Iris pigment epithelial cell (primary cell): ENCODE measurements at regions not wholly inside any gene's neighbourhood (a gene's known extent, or its start where the extent isn't known, plus 50 kb on each side); places are given as distances from the start of the nearest gene placed in this dataset.

ENCODE experiments used
- DNase-seq: peaks from one replicate; pipeline ENCODE4 v3.0.0-alpha.2; 2011; ENCODE audit warnings: low read depth

GRCh38 chr13:40115426-40115825 is 460.0 kb downstream of the COG6 start:
- peak; percentile 35 for DNase-seq

GRCh38 chr13:40116008-40116407 is 460.5 kb downstream of the COG6 start:
- peak; percentile 98 for DNase-seq

DNA sequence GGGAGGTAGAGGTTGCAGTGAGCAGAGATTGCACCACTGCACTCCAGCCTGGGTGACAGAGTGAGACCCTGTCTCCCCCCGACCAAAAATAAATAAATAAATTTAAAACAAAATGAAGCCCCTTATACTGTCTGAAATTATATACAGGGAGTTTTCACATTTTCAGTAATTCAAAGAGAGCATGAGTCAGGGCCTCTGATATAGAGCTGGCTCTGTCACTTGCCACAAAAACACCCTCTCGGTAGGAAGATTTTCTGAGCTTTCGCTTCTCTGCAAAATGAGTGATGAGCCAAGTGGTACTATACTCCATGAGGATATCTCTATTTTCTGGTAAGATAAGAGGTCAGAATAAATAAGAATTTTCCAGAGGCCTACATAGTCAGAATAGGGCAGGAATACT is 462.9 kb downstream of the COG6 start:
- DNase-seq, result no peak

DNA sequence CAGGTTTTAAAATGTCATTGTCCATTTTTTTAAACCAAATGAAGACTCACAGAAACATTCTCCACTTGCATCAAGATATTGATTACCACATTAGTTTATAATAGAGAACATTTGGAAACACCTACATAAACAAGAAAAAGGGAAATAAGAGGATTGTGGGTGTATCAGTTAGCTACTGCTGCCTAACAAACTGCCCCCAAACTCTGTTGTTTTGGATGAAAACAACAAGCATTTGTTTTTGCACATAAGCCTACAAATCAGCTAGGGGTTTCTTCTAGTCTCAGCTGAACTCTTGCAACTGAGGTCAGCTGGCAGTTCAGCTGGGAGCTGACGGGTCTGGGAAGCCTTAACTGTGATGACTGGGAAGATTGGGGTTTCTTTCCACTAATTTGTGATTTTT is 464.4 kb downstream of the COG6 start:
- no peak for DNase-seq

DNA sequence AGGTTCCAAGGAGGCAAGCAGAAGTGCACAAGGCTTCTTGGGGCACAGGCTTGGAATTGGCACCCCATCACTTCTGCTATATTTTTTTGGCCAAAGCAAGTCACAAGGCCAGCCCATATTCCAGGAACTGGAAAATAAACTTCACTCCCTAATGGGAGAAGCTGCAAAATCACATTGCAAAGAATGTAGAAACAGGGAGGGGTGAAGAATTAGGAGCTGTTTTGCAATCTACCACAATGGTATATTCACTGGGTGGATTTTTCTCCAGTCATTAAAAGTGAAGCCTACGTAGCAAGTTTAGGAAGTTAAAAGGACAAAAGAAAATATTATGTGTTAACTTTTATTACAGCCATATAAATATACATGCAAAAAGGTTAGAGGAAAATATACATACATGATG is 464.8 kb downstream of the COG6 start:
- DNase-seq, result peak; percentile 62

DNA sequence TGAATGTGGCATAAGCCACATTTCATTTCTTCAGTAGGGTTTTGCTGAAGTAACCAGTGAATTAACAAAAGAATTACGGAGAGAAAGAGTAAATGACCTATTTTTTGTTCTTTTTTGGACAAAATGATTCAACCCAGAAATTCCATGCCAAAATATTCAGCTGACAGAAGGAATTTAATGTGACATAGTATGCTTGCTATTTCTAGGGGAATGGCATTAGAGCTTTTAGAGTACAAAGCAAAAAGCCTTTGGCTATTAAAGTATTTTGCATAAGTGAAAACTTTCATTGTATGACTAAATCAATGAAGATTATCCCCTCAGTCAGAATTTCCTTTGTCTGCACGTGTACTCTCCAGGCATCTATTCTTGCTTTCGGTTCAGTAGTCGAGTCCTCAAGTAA is 465.3 kb downstream of the COG6 start:
- DNase-seq, result peak; percentile 63

DNA sequence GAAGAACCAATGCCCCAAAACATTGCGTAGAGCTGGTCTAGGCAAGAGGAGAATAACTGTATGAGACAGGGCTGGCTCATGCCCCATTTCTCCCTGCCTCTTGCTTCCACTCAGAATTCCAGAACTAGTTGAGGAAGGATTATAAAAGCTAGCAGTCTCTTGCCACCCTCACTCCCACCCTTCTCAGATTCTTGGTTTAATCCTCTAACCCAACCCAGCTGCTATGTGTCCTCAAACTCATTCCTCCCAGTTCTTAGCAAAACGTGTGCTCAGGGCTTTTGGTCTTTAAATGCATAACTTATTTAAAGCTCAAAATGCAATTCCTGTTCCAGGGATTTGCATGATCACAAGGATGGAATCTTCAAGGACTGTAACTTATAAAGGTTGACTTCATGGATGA is 466.3 kb downstream of the COG6 start:
- DNase-seq, result no peak

DNA sequence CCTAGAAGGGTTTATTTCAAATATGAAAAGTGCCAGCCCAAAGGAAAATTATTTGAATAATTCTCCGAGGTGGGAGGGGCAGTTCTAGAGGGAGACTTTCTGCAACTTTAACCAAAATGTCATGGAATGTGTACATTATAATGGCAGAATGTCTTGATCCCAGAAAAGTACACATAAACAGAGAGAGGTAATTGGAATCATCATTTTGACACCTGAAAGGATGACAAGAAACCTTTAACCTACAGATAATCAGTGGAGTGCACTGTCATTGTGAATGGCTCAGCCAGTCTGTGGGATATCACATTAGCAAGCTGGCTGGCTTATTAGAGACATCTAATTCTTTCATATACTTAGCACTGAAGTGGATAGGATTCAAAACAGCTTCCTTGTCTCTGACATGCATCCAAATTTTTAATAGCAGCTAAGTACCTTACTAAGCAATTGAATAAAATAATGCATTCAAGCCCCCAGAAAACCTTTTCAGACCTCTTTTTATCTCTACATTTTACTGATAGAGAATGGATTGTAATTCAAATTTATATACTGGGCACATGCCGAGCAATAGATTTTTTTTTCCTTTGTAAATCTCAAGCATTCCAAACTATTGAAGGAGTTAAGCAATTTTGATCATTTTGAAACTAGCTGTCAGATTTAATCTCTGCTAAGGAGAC is 468.6 kb downstream of the COG6 start:
- no peak for DNase-seq

GRCh38 chr13:40124633-40125015 is 469.2 kb downstream of the COG6 start:
- DNase-seq, result no peak

DNA sequence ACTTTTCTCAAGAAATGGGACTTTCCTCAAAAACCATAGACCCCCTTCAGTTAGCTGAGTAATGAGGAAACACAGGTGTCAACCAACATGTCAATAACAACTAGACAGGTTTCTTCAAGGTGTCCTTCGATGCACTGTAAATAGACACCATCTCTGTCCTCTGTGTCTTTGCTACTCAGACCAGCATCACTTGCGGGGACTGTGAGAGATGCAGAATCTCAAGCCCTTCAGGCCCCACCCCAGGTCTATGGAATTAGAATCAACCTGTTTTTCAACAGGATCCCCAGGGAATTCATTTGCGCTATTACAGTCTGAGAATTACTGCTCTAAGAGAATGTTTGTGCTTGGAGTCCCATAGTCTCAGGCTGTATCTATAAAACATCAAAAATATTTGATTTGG is 469.9 kb downstream of the COG6 start:
- no peak for DNase-seq

DNA sequence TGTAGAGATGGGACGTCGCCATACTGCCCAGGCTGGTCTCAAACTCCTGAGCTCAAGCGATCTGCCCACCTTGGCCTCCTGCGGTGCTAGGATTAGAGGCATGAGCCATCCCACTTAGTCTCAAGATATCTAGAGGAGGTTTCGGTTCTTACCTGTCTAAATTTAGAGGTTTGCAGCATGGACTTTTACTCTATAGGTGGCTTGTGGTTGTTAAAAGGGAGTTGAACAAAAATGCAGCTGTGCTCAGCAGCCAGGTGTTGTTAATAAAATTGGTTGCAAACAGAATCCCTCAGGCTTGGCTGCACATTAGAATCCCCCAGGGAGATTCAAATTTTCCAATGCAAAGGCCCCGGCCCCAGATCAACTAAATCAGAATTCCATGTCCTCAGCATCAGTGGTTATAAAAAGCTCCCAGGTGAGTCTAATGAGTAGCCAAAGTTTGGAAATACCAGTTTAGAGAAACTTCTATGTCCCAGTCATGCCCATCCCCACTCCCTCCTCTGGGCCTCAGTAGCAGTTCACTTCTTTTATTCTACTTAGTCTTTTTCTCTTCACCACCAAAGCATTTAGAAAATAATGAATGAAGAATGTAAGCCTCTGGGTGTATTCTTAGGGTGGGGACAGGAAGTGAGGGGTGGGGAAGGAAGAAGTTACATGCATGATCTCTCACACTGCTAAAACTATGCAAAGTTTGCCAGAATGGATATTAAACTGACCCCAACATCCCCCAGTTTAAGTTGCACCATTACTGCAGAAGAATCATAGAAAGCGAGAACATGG is 471.0 kb downstream of the COG6 start:
- no peak for DNase-seq

DNA sequence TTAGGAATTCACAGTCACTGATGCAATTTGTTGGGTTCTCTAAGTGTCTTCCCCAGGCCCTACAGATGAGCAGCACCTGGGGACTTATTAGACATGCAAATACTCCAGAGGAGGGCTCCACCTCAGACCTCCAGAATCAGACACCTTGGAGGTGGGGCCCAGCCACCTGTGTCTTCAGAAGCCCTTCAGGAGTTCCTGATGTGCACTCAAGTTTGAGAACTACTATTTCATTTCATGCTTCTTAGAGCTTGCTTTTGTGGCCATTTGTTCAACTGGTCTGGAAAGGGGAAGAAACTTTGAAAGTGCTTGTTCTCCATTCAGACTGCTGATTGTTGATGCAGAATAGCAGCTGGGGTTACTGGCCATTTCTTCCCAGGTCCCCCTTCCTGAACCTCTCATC is 472.0 kb downstream of the COG6 start:
- DNase-seq, result no peak

DNA sequence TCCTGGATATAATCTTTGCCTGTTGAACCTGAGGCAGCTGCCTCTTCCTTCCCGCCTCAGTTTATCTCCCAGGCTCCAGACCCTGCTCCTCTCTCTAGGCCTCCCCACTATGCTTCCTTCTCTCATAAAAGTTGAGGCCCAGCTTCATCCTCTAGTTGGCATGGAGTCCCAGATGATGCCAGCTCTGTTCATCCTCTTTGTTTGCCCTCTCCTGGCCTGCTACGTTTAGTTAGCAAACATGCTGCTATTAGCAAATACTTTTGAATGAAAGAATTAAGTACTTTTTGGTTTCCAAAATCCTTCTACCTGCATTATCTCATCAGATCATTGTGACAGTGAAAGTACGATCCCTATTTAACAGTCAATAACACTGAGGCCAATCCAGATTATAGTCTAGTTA is 472.5 kb downstream of the COG6 start:
- no peak for DNase-seq

DNA sequence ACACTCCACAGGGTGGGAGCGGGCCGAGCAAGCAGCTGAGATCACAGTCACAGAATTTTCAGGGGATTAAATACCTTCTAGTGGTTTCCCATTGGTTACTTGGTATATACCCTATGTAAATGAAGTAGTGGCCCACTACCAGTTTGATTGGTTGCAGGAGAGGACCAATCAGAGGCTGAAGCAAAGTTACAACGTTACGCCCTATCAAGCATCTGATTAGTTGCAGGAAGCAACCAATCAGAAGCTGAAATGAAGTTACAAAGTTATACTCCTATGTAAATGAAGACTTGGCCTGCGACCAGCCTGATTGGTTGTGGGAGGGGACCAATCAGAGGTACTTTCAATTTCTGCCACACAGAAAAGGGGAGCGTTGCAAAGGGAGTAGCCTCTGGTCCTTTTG is 474.0 kb downstream of the COG6 start:
- no peak for DNase-seq

DNA sequence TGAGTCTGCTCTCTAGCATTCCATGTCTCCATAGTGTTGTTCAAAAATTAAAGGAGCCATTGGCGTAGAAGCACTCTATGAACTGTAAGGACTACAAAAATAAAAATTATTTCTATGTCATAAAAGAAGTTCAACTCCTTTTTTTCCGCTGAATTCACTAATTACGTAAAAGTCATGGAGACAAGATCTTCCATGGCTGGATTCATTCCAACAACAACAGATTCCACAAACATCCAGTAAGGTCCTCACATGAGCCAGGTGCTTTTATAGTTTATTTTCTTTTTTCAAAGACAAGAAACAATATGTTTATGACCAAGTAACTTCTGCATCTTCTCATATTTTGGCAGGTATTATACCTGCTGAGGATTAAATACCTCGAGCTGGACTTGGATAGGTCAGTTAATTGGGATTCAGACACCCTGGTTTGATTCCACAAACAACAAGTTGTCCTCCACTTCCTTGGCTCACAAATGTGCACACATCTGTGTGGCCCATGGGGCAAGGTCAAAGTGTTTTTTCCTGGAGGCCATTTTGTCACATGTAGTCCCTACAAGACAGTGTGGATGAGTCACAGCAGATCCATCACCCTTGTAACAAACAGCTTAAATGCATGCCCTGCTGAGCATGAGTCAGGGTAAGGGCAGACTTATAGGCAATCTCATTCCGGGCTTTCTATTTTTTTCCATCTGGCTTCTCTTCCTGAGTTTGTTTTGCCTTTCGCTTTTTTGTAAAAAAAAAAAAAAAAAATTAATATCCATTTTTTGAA is 475.6 kb downstream of the COG6 start:
- peak; percentile 91 for DNase-seq

GRCh38 chr13:40132249-40132648 is 476.8 kb downstream of the COG6 start:
- no peak for DNase-seq

- DNase-seq, result no peak
These were observed 481.4 kb downstream of the COG6 start for GRCh38 chr13:40136896-40137295.

DNA sequence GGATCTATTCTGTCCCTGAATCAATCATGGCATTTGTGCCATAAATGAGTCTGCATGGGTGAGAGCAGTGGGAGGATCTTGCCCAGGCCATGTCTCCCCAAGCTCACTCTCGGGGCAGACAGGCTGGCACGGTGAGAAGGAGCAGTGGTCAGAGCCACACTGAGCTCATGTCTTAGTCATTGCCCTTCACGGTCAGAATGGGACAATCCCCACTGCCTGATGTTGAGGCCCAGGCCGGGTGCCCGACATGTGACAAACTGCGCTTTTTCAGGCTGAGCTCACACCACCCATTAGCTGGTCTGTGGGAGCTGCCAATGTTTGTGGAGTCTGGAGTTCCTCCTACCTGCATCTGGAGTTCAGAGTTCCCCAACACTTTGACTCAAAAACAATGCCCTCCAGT is 481.9 kb downstream of the COG6 start:
- no peak for DNase-seq

DNA sequence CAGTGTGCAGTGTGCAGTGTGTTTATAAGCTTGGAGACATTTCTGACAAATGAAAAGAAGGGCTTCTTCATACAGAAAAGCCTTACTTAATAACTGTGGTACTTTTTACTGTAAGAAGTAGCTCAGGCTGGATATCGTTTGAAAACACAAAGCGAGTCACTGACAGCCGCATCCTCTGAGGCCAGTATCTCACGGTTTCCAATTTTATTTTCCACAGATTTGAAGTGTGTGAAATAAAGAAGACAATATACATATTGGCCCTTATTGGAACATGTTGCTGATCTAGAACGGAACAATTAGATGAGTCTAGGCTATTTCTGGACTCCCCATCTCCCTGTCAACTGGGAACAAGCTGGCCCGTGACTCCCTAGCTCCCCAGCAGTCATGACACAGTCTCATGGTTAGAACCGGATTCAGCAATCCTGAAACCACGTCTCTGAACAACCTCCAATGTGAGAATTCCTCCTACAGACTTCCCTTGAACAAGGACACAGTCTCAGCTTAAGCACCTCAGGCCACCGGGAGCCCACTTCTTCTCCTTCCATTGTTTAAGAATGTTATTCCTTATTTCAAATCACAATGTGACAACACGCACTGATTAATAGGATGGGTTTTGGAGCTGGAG is 484.5 kb downstream of the COG6 start:
- DNase-seq, result peak; percentile 44

GRCh38 chr13:40141859-40142555 is 486.5 kb downstream of the COG6 start:
- no peak for DNase-seq

DNA sequence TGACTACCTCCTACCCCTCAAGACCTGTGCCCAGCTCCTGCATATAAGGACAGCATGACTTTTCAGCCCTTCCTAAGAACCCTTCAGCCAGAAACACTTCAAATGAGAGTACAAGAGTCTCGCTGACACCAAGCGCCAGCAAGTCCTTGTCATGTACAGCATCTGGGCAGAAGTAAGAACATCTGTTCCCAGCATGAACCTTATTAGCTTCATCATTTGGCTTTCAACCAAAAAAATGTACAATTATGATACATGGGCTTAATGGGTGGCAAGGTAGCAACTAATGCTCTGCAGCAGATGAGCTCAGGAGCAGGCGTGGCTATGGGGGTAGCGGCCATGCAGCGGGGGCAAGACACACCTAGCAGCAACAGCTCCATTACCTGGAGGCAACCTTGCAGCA is 487.6 kb downstream of the COG6 start:
- DNase-seq, result no peak

DNA sequence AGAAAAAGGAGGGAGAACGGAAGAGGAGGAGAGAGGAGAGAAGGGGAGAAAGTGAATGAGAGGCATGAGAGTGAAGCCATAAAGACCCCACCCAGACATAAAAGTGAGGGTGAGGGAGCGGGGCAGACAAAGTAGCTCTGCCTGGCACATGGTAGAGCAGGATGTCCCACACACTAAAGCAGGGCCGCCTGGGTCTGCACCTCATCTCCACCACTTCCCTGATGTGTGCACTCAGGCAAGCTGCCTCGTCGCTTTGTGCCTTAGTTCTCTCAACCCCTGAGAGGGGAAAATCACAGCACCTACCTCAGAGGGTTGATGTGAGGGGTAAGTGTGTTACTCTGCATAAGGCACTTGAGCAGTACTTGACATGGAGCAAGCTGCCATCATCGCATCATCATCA is 488.1 kb downstream of the COG6 start:
- DNase-seq, result no peak
